ENCODE measurements at regions not wholly inside any gene's neighbourhood (a gene's known extent, or its start where the extent isn't known, plus 50 kb on each side); places are given as distances from the start of the nearest gene placed in this dataset.

DNA sequence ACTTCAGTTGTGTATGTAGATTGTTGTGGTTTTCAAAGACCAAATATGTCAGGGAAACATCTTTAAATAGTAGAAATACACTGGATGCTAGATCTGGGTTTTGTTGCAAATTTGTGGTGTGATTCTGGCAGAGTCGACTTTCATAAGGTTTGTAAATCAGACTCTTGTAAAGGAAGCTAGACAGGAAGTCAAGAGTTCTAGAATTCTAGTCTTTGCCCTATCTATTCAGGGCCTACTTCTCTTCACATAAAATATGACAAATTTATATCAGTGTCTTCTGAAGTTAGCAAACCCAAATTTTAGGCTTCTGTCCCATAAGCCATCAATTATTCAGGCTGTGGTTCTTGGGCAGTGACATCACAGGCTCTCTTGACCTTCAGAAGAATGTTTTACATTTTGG lies 1579.2 kb upstream of the PIK3C3 start:
- ChIA-PET POLR2A (no interaction called here), CTCF (no interaction called here)
- Histone ChIP-seq H3K4me1 (ENCODE audit: control insufficient read depth in 1 of 2, extremely low read depth in 1 of 2, insufficient read depth in 2 of 2, low read length in 2 of 2) (no peaks in the 10 kb centered on the region), H3K27ac (ENCODE audit: low read length) (no peak overlapping the region), H3K4me3 (ENCODE audit: control insufficient read depth in 1 of 2, extremely low read depth in 1 of 2, low read length in 1 of 2) (no peak overlapping the region), H3K36me3 (ENCODE audit: control insufficient read depth in 2 of 2, extremely low read depth in 1 of 2, insufficient read depth in 1 of 2, low read length in 1 of 2) (no peaks in the 10 kb centered on the region), H3K27me3 (replicated peaks in 1 of 2; ENCODE audit: control insufficient read depth in 2 of 2, extremely low read depth in 1 of 2, insufficient read depth in 2 of 2, low read length in 1 of 2) (no peaks in the 10 kb centered on the region), H3K9me3 (no peaks in the 10 kb centered on the region)
- H3K9me3 Mint-ChIP-seq = peaks cover 0 to 31% (median 22%) of the 10 kb centered on the region in 3 donors
- no peak overlapping the region for H3K4me3 Mint-ChIP-seq
- no peaks in the 10 kb centered on the region for H3K4me1 Mint-ChIP-seq
- WGBS (ENCODE audit: insufficient coverage) = no CpG with 5 or more reads among the region's 1 CpG
- DNase-seq (no peak), ATAC-seq (replicated peaks in 1 of 4) (no peak)
- no peaks in the 10 kb centered on the region for H3K27me3 Mint-ChIP-seq
- no peak overlapping the region for H3K27ac Mint-ChIP-seq
- H3K36me3 Mint-ChIP-seq = no peaks in the 10 kb centered on the region

DNA sequence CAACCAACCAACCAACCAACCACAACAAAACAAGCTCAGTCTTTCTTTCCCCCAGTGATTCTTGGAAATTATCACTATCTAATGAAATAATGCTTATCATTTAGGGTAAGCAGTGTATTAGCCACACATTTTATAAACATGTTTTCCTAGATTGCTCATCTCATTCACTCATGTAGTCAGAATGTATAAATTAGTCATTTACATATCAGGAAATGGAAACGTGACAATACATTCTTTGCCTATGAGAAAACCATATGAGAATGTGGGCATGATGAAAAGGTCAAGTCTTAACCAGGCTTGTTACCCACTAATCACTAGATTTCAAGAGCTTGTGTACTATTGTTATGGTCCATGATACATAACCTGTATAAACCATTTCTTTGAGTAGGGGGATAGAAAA lies 1583.4 kb upstream of the PIK3C3 start:
- no peaks in the 10 kb centered on the region for H3K36me3 ChIP-seq (ENCODE audit: control insufficient read depth in 2 of 2, extremely low read depth in 1 of 2, insufficient read depth in 1 of 2, low read length in 1 of 2)
- H3K27ac Mint-ChIP-seq = no peak overlapping the region
- ATAC-seq (replicated peaks in 1 of 4) (no peak), DNase-seq (no peak)
- H3K9me3 ChIP-seq = no peaks in the 10 kb centered on the region
- H3K4me3 Mint-ChIP-seq = no peak overlapping the region
- no peaks in the 10 kb centered on the region for H3K4me1 ChIP-seq (ENCODE audit: control insufficient read depth in 1 of 2, extremely low read depth in 1 of 2, insufficient read depth in 2 of 2, low read length in 2 of 2)
- H3K4me1 Mint-ChIP-seq = no peaks in the 10 kb centered on the region
- CTCF ChIA-PET = no interaction called here
- no peaks in the 10 kb centered on the region for H3K36me3 Mint-ChIP-seq
- H3K27me3 ChIP-seq (replicated peaks in 1 of 2; ENCODE audit: control insufficient read depth in 2 of 2, extremely low read depth in 1 of 2, insufficient read depth in 2 of 2, low read length in 1 of 2) = no peaks in the 10 kb centered on the region
- no peak overlapping the region for H3K4me3 ChIP-seq (ENCODE audit: control insufficient read depth in 1 of 2, extremely low read depth in 1 of 2, low read length in 1 of 2)
- no peaks in the 10 kb centered on the region for H3K27me3 Mint-ChIP-seq
- no CpG with 5 or more reads among the region's 1 CpG for WGBS (ENCODE audit: insufficient coverage)
- H3K27ac ChIP-seq (ENCODE audit: low read length) = no peak overlapping the region
- POLR2A ChIA-PET = interaction anchor here in 1 of 2 donors (0.6 kb wide), 1 partner anchor 13 kb away, joined by 3 read pairs; no protein-coding TSS in a partner anchor
- peaks cover 0 to 51% (median 24%) of the 10 kb centered on the region in 3 donors for H3K9me3 Mint-ChIP-seq

DNA sequence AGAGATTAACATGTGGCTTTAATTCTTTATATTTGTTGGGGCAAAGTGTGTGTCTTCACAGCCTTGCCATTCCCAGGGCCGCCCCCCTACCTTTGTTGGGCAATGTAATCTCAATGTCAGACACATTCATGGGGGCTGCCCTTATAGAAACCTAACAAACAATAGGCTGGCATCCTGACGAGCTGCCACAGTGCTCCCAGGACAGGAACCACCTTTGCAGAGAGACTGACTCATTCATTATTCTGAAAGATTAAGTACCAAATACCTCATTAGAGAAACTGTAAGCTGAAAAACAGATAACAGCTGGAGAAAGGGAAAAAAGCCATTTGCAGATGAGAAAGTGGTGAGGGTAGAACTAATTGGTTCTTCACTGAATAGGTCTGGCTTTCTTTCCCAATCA lies 1587.5 kb upstream of the PIK3C3 start:
- POLR2A ChIA-PET = no interaction called here

DNA sequence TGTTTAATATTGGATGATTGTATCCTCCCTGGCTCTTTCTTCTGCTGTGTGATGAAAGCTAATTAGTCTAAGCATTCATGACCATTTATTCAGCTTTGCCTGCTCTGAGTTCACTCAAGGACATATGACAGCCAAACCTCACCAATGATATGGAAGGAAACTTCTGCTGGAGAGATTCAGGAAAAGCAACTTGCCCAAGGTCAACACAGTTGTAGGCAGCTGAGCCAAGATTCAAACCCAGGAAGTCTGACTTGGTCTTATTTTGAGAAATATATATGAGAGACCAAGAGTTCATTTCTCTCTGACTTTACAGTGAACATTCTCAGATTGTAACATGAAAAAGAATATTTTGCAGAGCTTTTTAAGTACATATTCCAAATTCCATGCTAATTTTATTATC lies 1588.5 kb upstream of the PIK3C3 start:
- no peaks in the 10 kb centered on the region for H3K4me1 Mint-ChIP-seq
- CTCF ChIA-PET = no interaction called here

More for the DNA sequence above, 1587.5 kb upstream of the PIK3C3 start:
- Histone ChIP-seq H3K4me1 (ENCODE audit: control insufficient read depth in 1 of 2, extremely low read depth in 1 of 2, insufficient read depth in 2 of 2, low read length in 2 of 2) (no peaks in the 10 kb centered on the region), H3K36me3 (ENCODE audit: control insufficient read depth in 2 of 2, extremely low read depth in 1 of 2, insufficient read depth in 1 of 2, low read length in 1 of 2) (no peaks in the 10 kb centered on the region), H3K27me3 (replicated peaks in 1 of 2; ENCODE audit: control insufficient read depth in 2 of 2, extremely low read depth in 1 of 2, insufficient read depth in 2 of 2, low read length in 1 of 2) (no peaks in the 10 kb centered on the region), H3K4me3 (ENCODE audit: control insufficient read depth in 1 of 2, extremely low read depth in 1 of 2, low read length in 1 of 2) (no peak overlapping the region), H3K27ac (ENCODE audit: low read length) (no peak overlapping the region), H3K9me3 (no peaks in the 10 kb centered on the region)
- no CpG with 5 or more reads among the region's 2 CpGs for WGBS (ENCODE audit: insufficient coverage)
- ATAC-seq (replicated peaks in 1 of 4) = no peak
- Mint-ChIP-seq H3K27me3 (no peaks in the 10 kb centered on the region), H3K9me3 (peaks cover 10 to 45% (median 17%) of the 10 kb centered on the region in 3 donors), H3K4me3 (no peak overlapping the region), H3K27ac (no peak overlapping the region), H3K4me1 (no peaks in the 10 kb centered on the region), H3K36me3 (no peaks in the 10 kb centered on the region)
- no peak for DNase-seq
- CTCF ChIA-PET = no interaction called here

DNA sequence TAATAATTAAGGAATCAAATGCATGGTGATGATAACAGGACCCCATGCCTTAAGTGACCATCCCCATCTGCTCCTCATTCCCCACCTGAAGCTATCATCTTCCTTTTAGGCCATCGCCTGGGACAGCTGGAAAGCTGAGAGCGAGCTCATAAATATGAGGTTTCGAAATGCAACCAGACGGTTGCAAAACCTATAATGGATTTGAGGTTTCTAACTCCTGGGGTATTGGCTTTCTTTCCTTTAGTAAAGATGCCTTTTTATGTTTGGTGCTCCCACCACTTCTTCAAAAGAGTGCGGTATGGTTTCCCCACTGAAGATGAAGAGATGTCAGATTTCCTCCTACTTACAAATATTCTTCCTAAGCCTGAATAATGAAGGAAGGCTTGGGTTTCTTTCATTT lies 1589.5 kb upstream of the PIK3C3 start:
- Mint-ChIP-seq H3K9me3 (peaks cover 10 to 34% (median 12%) of the 10 kb centered on the region in 3 donors), H3K4me3 (no peak overlapping the region), H3K36me3 (no peaks in the 10 kb centered on the region), H3K27me3 (no peaks in the 10 kb centered on the region), H3K4me1 (no peaks in the 10 kb centered on the region), H3K27ac (no peak overlapping the region)
- Histone ChIP-seq H3K4me3 (ENCODE audit: control insufficient read depth in 1 of 2, extremely low read depth in 1 of 2, low read length in 1 of 2) (no peak overlapping the region), H3K27me3 (replicated peaks in 1 of 2; ENCODE audit: control insufficient read depth in 2 of 2, extremely low read depth in 1 of 2, insufficient read depth in 2 of 2, low read length in 1 of 2) (no peaks in the 10 kb centered on the region), H3K4me1 (ENCODE audit: control insufficient read depth in 1 of 2, extremely low read depth in 1 of 2, insufficient read depth in 2 of 2, low read length in 2 of 2) (no peaks in the 10 kb centered on the region), H3K9me3 (no peaks in the 10 kb centered on the region), H3K36me3 (ENCODE audit: control insufficient read depth in 2 of 2, extremely low read depth in 1 of 2, insufficient read depth in 1 of 2, low read length in 1 of 2) (no peaks in the 10 kb centered on the region), H3K27ac (ENCODE audit: low read length) (no peak overlapping the region)
- POLR2A ChIA-PET = no interaction called here
- ATAC-seq (replicated peaks in 1 of 4) (no peak), DNase-seq (no peak)
- CTCF ChIA-PET = no interaction called here
- no CpG with 5 or more reads among the region's 5 CpGs for WGBS (ENCODE audit: insufficient coverage)

More for the DNA sequence above, 1588.5 kb upstream of the PIK3C3 start:
- DNase-seq = no peak
- POLR2A ChIA-PET = no interaction called here
- Histone ChIP-seq H3K27ac (ENCODE audit: low read length) (no peak overlapping the region), H3K4me3 (ENCODE audit: control insufficient read depth in 1 of 2, extremely low read depth in 1 of 2, low read length in 1 of 2) (no peak overlapping the region), H3K4me1 (ENCODE audit: control insufficient read depth in 1 of 2, extremely low read depth in 1 of 2, insufficient read depth in 2 of 2, low read length in 2 of 2) (no peaks in the 10 kb centered on the region), H3K27me3 (replicated peaks in 1 of 2; ENCODE audit: control insufficient read depth in 2 of 2, extremely low read depth in 1 of 2, insufficient read depth in 2 of 2, low read length in 1 of 2) (no peaks in the 10 kb centered on the region), H3K9me3 (no peaks in the 10 kb centered on the region), H3K36me3 (ENCODE audit: control insufficient read depth in 2 of 2, extremely low read depth in 1 of 2, insufficient read depth in 1 of 2, low read length in 1 of 2) (no peaks in the 10 kb centered on the region)
- ATAC-seq (replicated peaks in 1 of 4) = no peak
- Mint-ChIP-seq H3K36me3 (no peaks in the 10 kb centered on the region), H3K9me3 (peaks cover 10 to 39% (median 14%) of the 10 kb centered on the region in 3 donors), H3K27me3 (no peaks in the 10 kb centered on the region), H3K27ac (no peak overlapping the region), H3K4me3 (no peak overlapping the region)

DNA sequence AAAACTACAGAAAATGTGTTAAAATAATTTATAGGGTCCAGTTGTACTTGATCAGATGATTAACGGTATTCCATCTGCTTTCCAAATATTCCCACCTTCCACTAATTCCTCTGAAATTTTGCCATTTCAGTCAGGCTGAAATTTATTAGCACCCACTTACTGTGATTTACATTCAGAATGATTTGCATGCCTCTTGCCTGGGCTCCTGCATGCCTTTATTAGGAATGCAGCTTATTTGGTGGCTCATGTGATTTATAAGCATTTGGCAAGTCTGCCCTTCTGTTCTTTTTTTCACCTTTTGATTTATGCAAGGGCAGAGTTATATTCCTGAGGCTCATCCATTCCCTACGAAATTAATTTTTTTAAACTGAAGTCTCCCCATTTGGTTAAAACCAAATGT lies 1594.5 kb upstream of the PIK3C3 start:
- CTCF ChIA-PET = no interaction called here
- Mint-ChIP-seq H3K36me3 (no peaks in the 10 kb centered on the region), H3K4me3 (no peak overlapping the region), H3K27me3 (no peaks in the 10 kb centered on the region), H3K27ac (no peak overlapping the region), H3K4me1 (no peaks in the 10 kb centered on the region), H3K9me3 (peaks cover 11 to 20% (median 13%) of the 10 kb centered on the region in 3 donors)
- Histone ChIP-seq H3K4me3 (ENCODE audit: control insufficient read depth in 1 of 2, extremely low read depth in 1 of 2, low read length in 1 of 2) (no peak overlapping the region), H3K9me3 (no peaks in the 10 kb centered on the region), H3K27ac (ENCODE audit: low read length) (no peak overlapping the region), H3K4me1 (ENCODE audit: control insufficient read depth in 1 of 2, extremely low read depth in 1 of 2, insufficient read depth in 2 of 2, low read length in 2 of 2) (no peaks in the 10 kb centered on the region), H3K36me3 (ENCODE audit: control insufficient read depth in 2 of 2, extremely low read depth in 1 of 2, insufficient read depth in 1 of 2, low read length in 1 of 2) (no peaks in the 10 kb centered on the region), H3K27me3 (replicated peaks in 1 of 2; ENCODE audit: control insufficient read depth in 2 of 2, extremely low read depth in 1 of 2, insufficient read depth in 2 of 2, low read length in 1 of 2) (no peaks in the 10 kb centered on the region)
- no peak for ATAC-seq (replicated peaks in 1 of 4)
- POLR2A ChIA-PET = no interaction called here
- no peak for DNase-seq
- WGBS (ENCODE audit: insufficient coverage) = no CpG with 5 or more reads among the region's 2 CpGs

DNA sequence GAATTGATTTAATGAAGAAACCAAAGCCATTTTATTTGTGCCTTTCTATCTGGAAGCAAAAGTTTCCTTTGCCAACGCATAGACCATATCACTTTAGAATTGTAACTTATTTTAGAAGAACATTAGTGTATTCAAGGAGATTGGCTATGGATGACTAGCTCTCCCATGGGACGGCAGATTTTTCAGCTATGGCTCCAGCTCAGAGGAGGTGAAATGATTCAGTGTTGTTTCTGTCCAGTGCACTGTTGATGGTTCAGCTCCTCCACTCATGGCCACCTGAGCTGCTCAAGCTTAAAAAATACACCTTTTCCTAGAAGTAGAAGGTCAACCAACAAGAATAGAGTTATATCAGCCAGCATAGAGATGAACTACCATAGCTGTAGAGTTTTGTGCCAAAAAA lies 1597.5 kb upstream of the PIK3C3 start:
- H3K9me3 Mint-ChIP-seq = peaks cover 8 to 24% (median 11%) of the 10 kb centered on the region in 3 donors
- H3K36me3 Mint-ChIP-seq = no peaks in the 10 kb centered on the region
- POLR2A ChIA-PET = interaction anchor here in 1 of 2 donors (0.6 kb wide), 1 partner anchor 1017 kb away, joined by 4 read pairs; no protein-coding TSS in a partner anchor

More for the DNA sequence above, 1597.5 kb upstream of the PIK3C3 start:
- no peak for ATAC-seq (replicated peaks in 1 of 4)
- H3K27ac ChIP-seq (ENCODE audit: low read length) = no peak overlapping the region
- H3K4me1 ChIP-seq (ENCODE audit: control insufficient read depth in 1 of 2, extremely low read depth in 1 of 2, insufficient read depth in 2 of 2, low read length in 2 of 2) = no peaks in the 10 kb centered on the region
- H3K36me3 ChIP-seq (ENCODE audit: control insufficient read depth in 2 of 2, extremely low read depth in 1 of 2, insufficient read depth in 1 of 2, low read length in 1 of 2) = no peaks in the 10 kb centered on the region
- WGBS (ENCODE audit: insufficient coverage) = no CpG with 5 or more reads among the region's 2 CpGs
- H3K4me3 Mint-ChIP-seq = no peak overlapping the region
- no peaks in the 10 kb centered on the region for H3K9me3 ChIP-seq
- H3K27ac Mint-ChIP-seq = no peak overlapping the region
- no peaks in the 10 kb centered on the region for H3K27me3 Mint-ChIP-seq
- H3K4me3 ChIP-seq (ENCODE audit: control insufficient read depth in 1 of 2, extremely low read depth in 1 of 2, low read length in 1 of 2) = no peak overlapping the region
- H3K27me3 ChIP-seq (replicated peaks in 1 of 2; ENCODE audit: control insufficient read depth in 2 of 2, extremely low read depth in 1 of 2, insufficient read depth in 2 of 2, low read length in 1 of 2) = no peaks in the 10 kb centered on the region
- no peaks in the 10 kb centered on the region for H3K4me1 Mint-ChIP-seq
- CTCF ChIA-PET = no interaction called here
- DNase-seq = no peak

All from T-cell (primary cell).